K562 (cell line): ENCODE measurements at regions not wholly inside any gene's neighbourhood (a gene's known extent, or its start where the extent isn't known, plus 50 kb on each side); places are given as distances from the start of the nearest gene placed in this dataset.

ENCODE experiments used
- ARID1B ChIP-seq: fragments of 450-650 bp; IDR thresholded peaks from 2 replicates; pipeline ENCODE4 v1.6.1; 2016; ENCODE audit warnings: antibody characterized with exemption, mild to moderate bottlenecking, inconsistent platforms
- BCOR ChIP-seq: fragments of 450-650 bp; IDR thresholded peaks from 2 replicates; pipeline ENCODE4 v1.6.1; 2016
- BDP1 ChIP-seq: IDR thresholded peaks from 3 replicates; pipeline ENCODE4 v1.6.1; 2011; ENCODE audit not compliant: insufficient read length, insufficient read depth
- CC2D1A ChIP-seq: fragments of 450-650 bp; IDR thresholded peaks from 2 replicates; pipeline ENCODE4 v1.6.1; 2017; ENCODE audit warnings: mild to moderate bottlenecking
- CEBPB ChIP-seq: fragments of 450-650 bp; IDR thresholded peaks from 2 replicates; pipeline ENCODE4 v1.6.1; 2016; ENCODE audit warnings: missing genetic modification characterization, missing compliant biosample characterization
- E2F3 ChIP-seq: fragments of 250-450 bp; sonication (Bioruptor Pico); IDR thresholded peaks from 2 replicates; pipeline ENCODE4 v1.4.0; 2020; ENCODE audit warnings: mild to moderate bottlenecking
- EGR1 ChIP-seq: fragments of 450-650 bp; conservative IDR thresholded peaks from 2 replicates; pipeline ENCODE4 v1.6.1; 2017; ENCODE audit warnings: mild to moderate bottlenecking
- HDAC2 ChIP-seq: fragments of 450-650 bp; IDR thresholded peaks from 2 replicates; pipeline ENCODE4 v1.6.1; 2016; ENCODE audit warnings: mild to moderate bottlenecking
- HNRNPUL1 ChIP-seq: fragments of 200-400 bp; formaldehyde crosslinking; IDR thresholded peaks from 2 replicates; pipeline ENCODE4 v1.6.1; 2017; ENCODE audit warnings: low read length
- PATZ1 ChIP-seq: fragments of 250-450 bp; sonication (Bioruptor Pico); IDR thresholded peaks from 2 replicates; pipeline ENCODE4 v1.5.0; 2020; ENCODE audit warnings: mild to moderate bottlenecking, borderline replicate concordance
- PML ChIP-seq: IDR thresholded peaks from 2 replicates; pipeline ENCODE4 v1.6.1; 2012; ENCODE audit warnings: low read length, inconsistent platforms
- POLR2AphosphoS5 ChIP-seq: IDR thresholded peaks from 2 replicates; pipeline ENCODE4 v1.6.1; 2011; ENCODE audit warnings: mild to moderate bottlenecking, low read depth, low read length, moderate library complexity; ENCODE audit not compliant: control insufficient read depth, insufficient read depth
- STAT5A ChIP-seq: IDR thresholded peaks from 2 replicates; pipeline ENCODE4 v1.6.1; 2012; ENCODE audit warnings: low read length, inconsistent platforms, borderline replicate concordance
- TCF3 ChIP-seq: sonication (generic); formaldehyde crosslinking; IDR thresholded peaks from 2 replicates; pipeline ENCODE4 v1.4.0; 2020; ENCODE audit warnings: mild to moderate bottlenecking, missing genetic modification reagents
- TEAD2 ChIP-seq: fragments of 450-650 bp; IDR thresholded peaks from 2 replicates; pipeline ENCODE4 v1.6.1; 2016; ENCODE audit warnings: missing genetic modification characterization, control low read depth, missing compliant biosample characterization
- TRIM24 ChIP-seq, 2 experiments: fragments of 450-650 bp; IDR thresholded peaks; 2 replicates each; pipeline ENCODE4 v1.6.1; 2016
- ZNF311 ChIP-seq: fragments of 250-450 bp; sonication (Bioruptor Pico); IDR thresholded peaks from 2 replicates; pipeline ENCODE4 v1.4.0; 2020; ENCODE audit warnings: mild to moderate bottlenecking, moderate library complexity
- ZNF444 ChIP-seq: fragments of 250-450 bp; sonication (Bioruptor Pico); IDR thresholded peaks from 2 replicates; pipeline ENCODE4 v1.4.0; 2020; ENCODE audit warnings: mild to moderate bottlenecking, moderate library complexity
- ZNF57 ChIP-seq: fragments of 450-650 bp; formaldehyde crosslinking; IDR thresholded peaks from 2 replicates; pipeline ENCODE4 v1.4.0; 2020; ENCODE audit warnings: mild to moderate bottlenecking, moderate library complexity
- TF ChIP-seq, protein P1 (sequence below): fragments of 250-450 bp; sonication (Bioruptor Pico); IDR thresholded peaks from 2 replicates; pipeline ENCODE4 v1.4.0; 2020
- TF ChIP-seq, protein P2 (sequence below): fragments of 250-450 bp; sonication (Bioruptor Pico); IDR thresholded peaks from 2 replicates; pipeline ENCODE4 v1.8.0; 2021; ENCODE audit warnings: borderline replicate concordance, mild to moderate bottlenecking, moderate library complexity; ENCODE audit not compliant: poor library complexity, severe bottlenecking
- TF ChIP-seq, protein P3 (sequence below): sonication (generic); formaldehyde crosslinking; IDR thresholded peaks from 2 replicates; pipeline ENCODE4 v1.8.0; 2022; ENCODE audit warnings: mild to moderate bottlenecking, missing genetic modification reagents, borderline replicate concordance

- TF ChIP-seq, protein P1, sequence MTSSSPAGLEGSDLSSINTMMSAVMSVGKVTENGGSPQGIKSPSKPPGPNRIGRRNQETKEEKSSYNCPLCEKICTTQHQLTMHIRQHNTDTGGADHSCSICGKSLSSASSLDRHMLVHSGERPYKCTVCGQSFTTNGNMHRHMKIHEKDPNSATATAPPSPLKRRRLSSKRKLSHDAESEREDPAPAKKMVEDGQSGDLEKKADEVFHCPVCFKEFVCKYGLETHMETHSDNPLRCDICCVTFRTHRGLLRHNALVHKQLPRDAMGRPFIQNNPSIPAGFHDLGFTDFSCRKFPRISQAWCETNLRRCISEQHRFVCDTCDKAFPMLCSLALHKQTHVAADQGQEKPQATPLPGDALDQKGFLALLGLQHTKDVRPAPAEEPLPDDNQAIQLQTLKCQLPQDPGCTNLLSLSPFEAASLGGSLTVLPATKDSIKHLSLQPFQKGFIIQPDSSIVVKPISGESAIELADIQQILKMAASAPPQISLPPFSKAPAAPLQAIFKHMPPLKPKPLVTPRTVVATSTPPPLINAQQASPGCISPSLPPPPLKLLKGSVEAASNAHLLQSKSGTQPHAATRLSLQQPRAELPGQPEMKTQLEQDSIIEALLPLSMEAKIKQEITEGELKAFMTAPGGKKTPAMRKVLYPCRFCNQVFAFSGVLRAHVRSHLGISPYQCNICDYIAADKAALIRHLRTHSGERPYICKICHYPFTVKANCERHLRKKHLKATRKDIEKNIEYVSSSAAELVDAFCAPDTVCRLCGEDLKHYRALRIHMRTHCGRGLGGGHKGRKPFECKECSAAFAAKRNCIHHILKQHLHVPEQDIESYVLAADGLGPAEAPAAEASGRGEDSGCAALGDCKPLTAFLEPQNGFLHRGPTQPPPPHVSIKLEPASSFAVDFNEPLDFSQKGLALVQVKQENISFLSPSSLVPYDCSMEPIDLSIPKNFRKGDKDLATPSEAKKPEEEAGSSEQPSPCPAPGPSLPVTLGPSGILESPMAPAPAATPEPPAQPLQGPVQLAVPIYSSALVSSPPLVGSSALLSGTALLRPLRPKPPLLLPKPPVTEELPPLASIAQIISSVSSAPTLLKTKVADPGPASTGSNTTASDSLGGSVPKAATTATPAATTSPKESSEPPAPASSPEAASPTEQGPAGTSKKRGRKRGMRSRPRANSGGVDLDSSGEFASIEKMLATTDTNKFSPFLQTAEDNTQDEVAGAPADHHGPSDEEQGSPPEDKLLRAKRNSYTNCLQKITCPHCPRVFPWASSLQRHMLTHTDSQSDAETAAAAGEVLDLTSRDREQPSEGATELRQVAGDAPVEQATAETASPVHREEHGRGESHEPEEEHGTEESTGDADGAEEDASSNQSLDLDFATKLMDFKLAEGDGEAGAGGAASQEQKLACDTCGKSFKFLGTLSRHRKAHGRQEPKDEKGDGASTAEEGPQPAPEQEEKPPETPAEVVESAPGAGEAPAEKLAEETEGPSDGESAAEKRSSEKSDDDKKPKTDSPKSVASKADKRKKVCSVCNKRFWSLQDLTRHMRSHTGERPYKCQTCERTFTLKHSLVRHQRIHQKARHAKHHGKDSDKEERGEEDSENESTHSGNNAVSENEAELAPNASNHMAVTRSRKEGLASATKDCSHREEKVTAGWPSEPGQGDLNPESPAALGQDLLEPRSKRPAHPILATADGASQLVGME (CRISPR knock-in tag): no peak
- TF ChIP-seq HDAC2 (no peak), EGR1 (peak; percentile 67), E2F3 (CRISPR knock-in tag) (no peak), STAT5A (peak; percentile 14; the same call in 1 of the 2 replicates), BCOR (no peak), TEAD2 (tag) (no peak), PML (peak; percentile 26; the same call in 1 of the 2 replicates), TRIM24 (IDR thresholded peaks at IDR 0.05) (peak; percentile 56 to 65; a peak in 2 of 4 replicates), PATZ1 (CRISPR knock-in tag) (no peak), CEBPB (0 out of 2 replicates have a peak, but pooled peaks have one; percentile 9), TCF3 (peak; percentile 80), ZNF311 (CRISPR knock-in tag) (no peak), POLR2AphosphoS5 (peak; percentile 58; the same call in 1 of the 2 replicates), ARID1B (peak; percentile 38), BDP1 (no peak), HNRNPUL1 (no peak), ZNF444 (CRISPR knock-in tag) (no peak), CC2D1A (no peak), ZNF57 (no peak)
- TF ChIP-seq, protein P2, sequence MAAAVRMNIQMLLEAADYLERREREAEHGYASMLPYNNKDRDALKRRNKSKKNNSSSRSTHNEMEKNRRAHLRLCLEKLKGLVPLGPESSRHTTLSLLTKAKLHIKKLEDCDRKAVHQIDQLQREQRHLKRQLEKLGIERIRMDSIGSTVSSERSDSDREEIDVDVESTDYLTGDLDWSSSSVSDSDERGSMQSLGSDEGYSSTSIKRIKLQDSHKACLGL (CRISPR knock-in tag): no peak
- TF ChIP-seq, protein P3, sequence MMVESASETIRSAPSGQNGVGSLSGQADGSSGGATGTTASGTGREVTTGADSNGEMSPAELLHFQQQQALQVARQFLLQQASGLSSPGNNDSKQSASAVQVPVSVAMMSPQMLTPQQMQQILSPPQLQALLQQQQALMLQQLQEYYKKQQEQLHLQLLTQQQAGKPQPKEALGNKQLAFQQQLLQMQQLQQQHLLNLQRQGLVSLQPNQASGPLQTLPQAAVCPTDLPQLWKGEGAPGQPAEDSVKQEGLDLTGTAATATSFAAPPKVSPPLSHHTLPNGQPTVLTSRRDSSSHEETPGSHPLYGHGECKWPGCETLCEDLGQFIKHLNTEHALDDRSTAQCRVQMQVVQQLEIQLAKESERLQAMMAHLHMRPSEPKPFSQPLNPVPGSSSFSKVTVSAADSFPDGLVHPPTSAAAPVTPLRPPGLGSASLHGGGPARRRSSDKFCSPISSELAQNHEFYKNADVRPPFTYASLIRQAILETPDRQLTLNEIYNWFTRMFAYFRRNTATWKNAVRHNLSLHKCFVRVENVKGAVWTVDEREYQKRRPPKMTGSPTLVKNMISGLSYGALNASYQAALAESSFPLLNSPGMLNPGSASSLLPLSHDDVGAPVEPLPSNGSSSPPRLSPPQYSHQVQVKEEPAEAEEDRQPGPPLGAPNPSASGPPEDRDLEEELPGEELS (CRISPR knock-in tag): no peak
Observed at GRCh38 chr5:89343666-89344065, 460.7 kb upstream of the MEF2C start (continued).
